ENCODE measurements at regions not wholly inside any gene's neighbourhood (a gene's known extent, or its start where the extent isn't known, plus 50 kb on each side); places are given as distances from the start of the nearest gene placed in this dataset.

DNA sequence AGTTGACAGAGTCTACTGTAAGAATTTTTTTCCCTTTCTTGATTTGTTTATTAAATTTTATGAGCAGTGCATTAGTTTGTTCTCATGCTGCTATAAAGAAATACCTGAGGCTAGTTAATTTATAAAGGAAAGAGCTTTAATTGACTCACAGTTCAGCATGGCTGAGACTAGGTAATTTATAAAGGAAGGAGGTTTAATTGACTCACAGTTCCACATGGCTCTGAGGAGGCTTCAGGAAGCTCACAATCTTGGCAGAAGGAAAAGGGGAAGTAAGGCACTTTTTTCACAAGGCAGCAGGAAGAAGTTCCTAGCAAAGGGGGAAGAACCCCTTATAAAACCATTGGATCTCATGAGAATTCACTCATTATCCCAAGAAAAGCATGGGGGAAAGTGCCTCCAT, 191.4 kb upstream of the VRK2 start:
- TF ChIP-seq, protein P1, sequence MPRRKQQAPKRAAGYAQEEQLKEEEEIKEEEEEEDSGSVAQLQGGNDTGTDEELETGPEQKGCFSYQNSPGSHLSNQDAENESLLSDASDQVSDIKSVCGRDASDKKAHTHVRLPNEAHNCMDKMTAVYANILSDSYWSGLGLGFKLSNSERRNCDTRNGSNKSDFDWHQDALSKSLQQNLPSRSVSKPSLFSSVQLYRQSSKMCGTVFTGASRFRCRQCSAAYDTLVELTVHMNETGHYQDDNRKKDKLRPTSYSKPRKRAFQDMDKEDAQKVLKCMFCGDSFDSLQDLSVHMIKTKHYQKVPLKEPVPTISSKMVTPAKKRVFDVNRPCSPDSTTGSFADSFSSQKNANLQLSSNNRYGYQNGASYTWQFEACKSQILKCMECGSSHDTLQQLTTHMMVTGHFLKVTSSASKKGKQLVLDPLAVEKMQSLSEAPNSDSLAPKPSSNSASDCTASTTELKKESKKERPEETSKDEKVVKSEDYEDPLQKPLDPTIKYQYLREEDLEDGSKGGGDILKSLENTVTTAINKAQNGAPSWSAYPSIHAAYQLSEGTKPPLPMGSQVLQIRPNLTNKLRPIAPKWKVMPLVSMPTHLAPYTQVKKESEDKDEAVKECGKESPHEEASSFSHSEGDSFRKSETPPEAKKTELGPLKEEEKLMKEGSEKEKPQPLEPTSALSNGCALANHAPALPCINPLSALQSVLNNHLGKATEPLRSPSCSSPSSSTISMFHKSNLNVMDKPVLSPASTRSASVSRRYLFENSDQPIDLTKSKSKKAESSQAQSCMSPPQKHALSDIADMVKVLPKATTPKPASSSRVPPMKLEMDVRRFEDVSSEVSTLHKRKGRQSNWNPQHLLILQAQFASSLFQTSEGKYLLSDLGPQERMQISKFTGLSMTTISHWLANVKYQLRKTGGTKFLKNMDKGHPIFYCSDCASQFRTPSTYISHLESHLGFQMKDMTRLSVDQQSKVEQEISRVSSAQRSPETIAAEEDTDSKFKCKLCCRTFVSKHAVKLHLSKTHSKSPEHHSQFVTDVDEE (CRISPR knock-in tag; IDR thresholded peaks at IDR 0.05) = no peak
- no peak for TF ChIP-seq CSDC2 (CRISPR knock-in tag; IDR thresholded peaks at IDR 0.05)
- no peak for TF ChIP-seq BACH2 (CRISPR knock-in tag; IDR thresholded peaks at IDR 0.05; ENCODE audit: borderline replicate concordance)
- TF ChIP-seq, protein P2, sequence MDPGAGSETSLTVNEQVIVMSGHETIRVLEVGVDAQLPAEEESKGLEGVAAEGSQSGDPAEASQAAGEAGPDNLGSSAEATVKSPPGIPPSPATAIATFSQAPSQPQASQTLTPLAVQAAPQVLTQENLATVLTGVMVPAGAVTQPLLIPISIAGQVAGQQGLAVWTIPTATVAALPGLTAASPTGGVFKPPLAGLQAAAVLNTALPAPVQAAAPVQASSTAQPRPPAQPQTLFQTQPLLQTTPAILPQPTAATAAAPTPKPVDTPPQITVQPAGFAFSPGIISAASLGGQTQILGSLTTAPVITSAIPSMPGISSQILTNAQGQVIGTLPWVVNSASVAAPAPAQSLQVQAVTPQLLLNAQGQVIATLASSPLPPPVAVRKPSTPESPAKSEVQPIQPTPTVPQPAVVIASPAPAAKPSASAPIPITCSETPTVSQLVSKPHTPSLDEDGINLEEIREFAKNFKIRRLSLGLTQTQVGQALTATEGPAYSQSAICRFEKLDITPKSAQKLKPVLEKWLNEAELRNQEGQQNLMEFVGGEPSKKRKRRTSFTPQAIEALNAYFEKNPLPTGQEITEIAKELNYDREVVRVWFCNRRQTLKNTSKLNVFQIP (CRISPR knock-in tag; IDR thresholded peaks at IDR 0.05; ENCODE audit: borderline replicate concordance, low read depth) = no peak
- TF ChIP-seq, protein P3, sequence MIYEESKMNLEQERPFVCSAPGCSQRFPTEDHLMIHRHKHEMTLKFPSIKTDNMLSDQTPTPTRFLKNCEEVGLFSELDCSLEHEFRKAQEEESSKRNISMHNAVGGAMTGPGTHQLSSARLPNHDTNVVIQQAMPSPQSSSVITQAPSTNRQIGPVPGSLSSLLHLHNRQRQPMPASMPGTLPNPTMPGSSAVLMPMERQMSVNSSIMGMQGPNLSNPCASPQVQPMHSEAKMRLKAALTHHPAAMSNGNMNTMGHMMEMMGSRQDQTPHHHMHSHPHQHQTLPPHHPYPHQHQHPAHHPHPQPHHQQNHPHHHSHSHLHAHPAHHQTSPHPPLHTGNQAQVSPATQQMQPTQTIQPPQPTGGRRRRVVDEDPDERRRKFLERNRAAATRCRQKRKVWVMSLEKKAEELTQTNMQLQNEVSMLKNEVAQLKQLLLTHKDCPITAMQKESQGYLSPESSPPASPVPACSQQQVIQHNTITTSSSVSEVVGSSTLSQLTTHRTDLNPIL (CRISPR knock-in tag; IDR thresholded peaks at IDR 0.05; ENCODE audit: low read depth) = no peak
- no peak for TF ChIP-seq ESRRG (CRISPR knock-in tag; IDR thresholded peaks at IDR 0.05)
- no peak for TF ChIP-seq ZFP3 (CRISPR knock-in tag; IDR thresholded peaks at IDR 0.05)

Measured in SK-N-SH treated with all-trans-retinoic acid at 6 μM for 48 hours (cell line).